Loucy (cell line): ENCODE measurements at regions not wholly inside any gene's neighbourhood (a gene's known extent, or its start where the extent isn't known, plus 50 kb on each side); places are given as distances from the start of the nearest gene placed in this dataset.

Experiments
- H2AFZ ChIP-seq: fragments of 200-600 bp; sonication (generic); 2 replicates; pipeline ENCODE4 v1.6.0; 2016; ENCODE audit warnings: antibody characterized with exemption, mild to moderate bottlenecking, low read length, moderate library complexity
- H3F3A ChIP-seq: fragments of 200-600 bp; 2 replicates; pipeline ENCODE4 v1.6.0; 2016; ENCODE audit warnings: antibody characterized with exemption, low read depth, mild to moderate bottlenecking
- H3K27me3 ChIP-seq: fragments of 200-600 bp; sonication (generic); 2 replicates; pipeline ENCODE4 v1.6.1; 2014; ENCODE audit warnings: low read length, mild to moderate bottlenecking; ENCODE audit not compliant: insufficient read depth, poor library complexity, severe bottlenecking
- H3K36me3 ChIP-seq: fragments of 200-600 bp; sonication (generic); 2 replicates; pipeline ENCODE4 v1.6.1; 2016; ENCODE audit warnings: low read length; ENCODE audit not compliant: insufficient read depth
- H3K4me1 ChIP-seq: fragments of 200-600 bp; sonication (generic); 2 replicates; pipeline ENCODE4 v1.5.1; 2014; ENCODE audit warnings: low read length, mild to moderate bottlenecking; ENCODE audit not compliant: insufficient read depth, poor library complexity, severe bottlenecking
- H3K4me2 ChIP-seq: fragments of 200-600 bp; sonication (generic); 2 replicates; pipeline ENCODE4 v1.6.0; 2014; ENCODE audit warnings: antibody characterized with exemption, low read length, low read depth, mild to moderate bottlenecking; ENCODE audit not compliant: poor library complexity, severe bottlenecking
- H3K4me3 ChIP-seq: fragments of 200-600 bp; sonication (generic); 2 replicates; pipeline ENCODE4 v1.5.1; 2014; ENCODE audit warnings: low read length, mild to moderate bottlenecking, mixed read lengths; ENCODE audit not compliant: poor library complexity, severe bottlenecking
- H3K79me2 ChIP-seq: fragments of 200-600 bp; sonication (generic); 2 replicates; pipeline ENCODE4 v1.6.1; 2014; ENCODE audit warnings: low read length; ENCODE audit not compliant: insufficient read depth
- H3K9ac ChIP-seq: fragments of 200-600 bp; sonication (generic); 2 replicates; pipeline ENCODE4 v1.6.0; 2014; ENCODE audit warnings: mild to moderate bottlenecking, low read depth, low read length, moderate library complexity; ENCODE audit not compliant: poor library complexity, severe bottlenecking
- H3K9me2 ChIP-seq: fragments of 200-600 bp; sonication (generic); replicated peaks from 2 replicates; pipeline ENCODE4 v1.6.1; 2016; ENCODE audit warnings: low read depth, low read length, mixed read lengths
- H3K9me3 ChIP-seq: fragments of 200-600 bp; sonication (generic); 2 replicates; pipeline ENCODE4 v1.6.1; 2014; ENCODE audit warnings: mild to moderate bottlenecking, antibody characterized with exemption, low read length, low read depth; ENCODE audit not compliant: insufficient read depth
- H4K20me1 ChIP-seq: fragments of 200-600 bp; sonication (generic); 2 replicates; pipeline ENCODE4 v1.6.0; 2014; ENCODE audit warnings: antibody characterized with exemption, low read length, mild to moderate bottlenecking; ENCODE audit not compliant: insufficient read depth, poor library complexity, severe bottlenecking
- EZH2phosphoT487 ChIP-seq: fragments of 200-600 bp; IDR thresholded peaks from 2 replicates; pipeline ENCODE4 v1.6.1; 2018; ENCODE audit warnings: antibody characterized with exemption, mild to moderate bottlenecking, moderate library complexity, borderline replicate concordance
- TF ChIP-seq, protein P1 (sequence below): fragments of 200-600 bp; sonication (generic); conservative IDR thresholded peaks from 2 replicates; pipeline ENCODE4 v1.5.1; 2014; ENCODE audit warnings: mild to moderate bottlenecking, antibody characterized with exemption, low read length

DNA sequence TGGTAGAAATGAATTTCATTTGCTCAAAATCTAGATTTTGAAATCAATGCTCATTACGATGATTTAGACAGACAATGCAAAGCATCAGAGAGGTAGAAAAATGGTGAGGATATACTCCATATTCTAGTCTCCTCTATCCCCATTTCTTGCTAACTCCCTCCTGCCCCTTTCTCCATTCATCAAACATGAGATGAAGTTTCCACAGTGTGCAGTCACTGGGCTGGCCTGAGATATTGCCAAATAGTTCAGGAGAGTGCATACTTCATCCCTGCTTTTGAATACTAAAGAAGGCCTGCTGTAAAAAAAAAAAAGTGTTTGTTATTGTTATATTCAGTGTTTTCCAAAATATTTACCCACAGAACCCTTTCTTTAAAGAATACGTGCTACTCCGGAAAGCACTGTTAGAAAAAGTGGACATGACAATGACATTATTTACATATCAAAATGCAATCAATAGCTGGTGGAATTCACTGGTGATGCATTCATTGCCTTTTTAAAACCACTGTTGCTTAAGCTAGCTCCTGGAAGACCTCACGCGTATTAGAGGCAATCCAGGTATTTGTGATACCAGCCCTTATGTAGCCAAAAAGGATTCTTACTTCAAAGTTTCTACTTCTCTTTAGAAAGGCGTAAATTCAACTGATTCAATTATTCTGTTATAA, 247.6 kb upstream of the SOX2 start:
- no peaks in the 10 kb centered on the region for H4K20me1 ChIP-seq
- H3K36me3 ChIP-seq = no peaks in the 10 kb centered on the region
- no peaks in the 10 kb centered on the region for H3K79me2 ChIP-seq
- no peaks in the 10 kb centered on the region for H3F3A ChIP-seq
- H2AFZ ChIP-seq = no peak overlapping the region; the same call in 1 of the 2 replicates
- H3K9me2 ChIP-seq = no peaks in the 10 kb centered on the region
- no peak overlapping the region for H3K4me3 ChIP-seq
- TF ChIP-seq, protein P1, sequence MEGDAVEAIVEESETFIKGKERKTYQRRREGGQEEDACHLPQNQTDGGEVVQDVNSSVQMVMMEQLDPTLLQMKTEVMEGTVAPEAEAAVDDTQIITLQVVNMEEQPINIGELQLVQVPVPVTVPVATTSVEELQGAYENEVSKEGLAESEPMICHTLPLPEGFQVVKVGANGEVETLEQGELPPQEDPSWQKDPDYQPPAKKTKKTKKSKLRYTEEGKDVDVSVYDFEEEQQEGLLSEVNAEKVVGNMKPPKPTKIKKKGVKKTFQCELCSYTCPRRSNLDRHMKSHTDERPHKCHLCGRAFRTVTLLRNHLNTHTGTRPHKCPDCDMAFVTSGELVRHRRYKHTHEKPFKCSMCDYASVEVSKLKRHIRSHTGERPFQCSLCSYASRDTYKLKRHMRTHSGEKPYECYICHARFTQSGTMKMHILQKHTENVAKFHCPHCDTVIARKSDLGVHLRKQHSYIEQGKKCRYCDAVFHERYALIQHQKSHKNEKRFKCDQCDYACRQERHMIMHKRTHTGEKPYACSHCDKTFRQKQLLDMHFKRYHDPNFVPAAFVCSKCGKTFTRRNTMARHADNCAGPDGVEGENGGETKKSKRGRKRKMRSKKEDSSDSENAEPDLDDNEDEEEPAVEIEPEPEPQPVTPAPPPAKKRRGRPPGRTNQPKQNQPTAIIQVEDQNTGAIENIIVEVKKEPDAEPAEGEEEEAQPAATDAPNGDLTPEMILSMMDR = no peak
- TF ChIP-seq EZH2phosphoT487 = no peak
- H3K27me3 ChIP-seq = no peaks in the 10 kb centered on the region
- no peaks in the 10 kb centered on the region for H3K4me1 ChIP-seq
- H3K9ac ChIP-seq = no peak overlapping the region
- H3K9me3 ChIP-seq = no peaks in the 10 kb centered on the region
- H3K4me2 ChIP-seq = no peak overlapping the region

DNA sequence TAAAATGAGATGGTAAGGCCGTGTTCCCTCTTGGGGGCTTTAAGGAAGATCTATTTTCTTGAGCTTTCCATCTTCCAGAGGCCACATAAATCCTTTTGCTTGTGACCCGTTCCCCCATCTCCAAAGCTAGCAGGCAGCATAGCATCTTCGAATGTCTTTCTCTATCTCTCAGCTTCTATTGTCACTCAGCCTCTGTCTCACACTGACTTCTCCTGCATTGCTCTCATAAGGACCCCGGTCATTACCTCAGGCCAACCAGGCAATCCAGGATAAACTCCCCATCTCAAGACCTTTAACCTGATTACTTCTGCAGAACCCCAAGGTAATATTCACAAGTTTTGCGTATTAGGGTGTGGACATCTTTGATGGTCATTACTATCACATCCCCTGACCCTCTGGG, 250.3 kb upstream of the SOX2 start:
- Histone ChIP-seq H3F3A (no peaks in the 10 kb centered on the region), H3K79me2 (no peaks in the 10 kb centered on the region), H2AFZ (no peak overlapping the region), H4K20me1 (no peaks in the 10 kb centered on the region), H3K4me2 (no peak overlapping the region), H3K4me1 (no peaks in the 10 kb centered on the region), H3K27me3 (no peaks in the 10 kb centered on the region), H3K4me3 (no peak overlapping the region), H3K9me2 (0 out of 2 replicates have a peak, but pooled peaks cover 4% of the 10 kb centered on the region), H3K36me3 (no peaks in the 10 kb centered on the region), H3K9ac (no peak overlapping the region), H3K9me3 (no peaks in the 10 kb centered on the region)
- no peak for TF ChIP-seq EZH2phosphoT487
- TF ChIP-seq, protein P1 = no peak

DNA sequence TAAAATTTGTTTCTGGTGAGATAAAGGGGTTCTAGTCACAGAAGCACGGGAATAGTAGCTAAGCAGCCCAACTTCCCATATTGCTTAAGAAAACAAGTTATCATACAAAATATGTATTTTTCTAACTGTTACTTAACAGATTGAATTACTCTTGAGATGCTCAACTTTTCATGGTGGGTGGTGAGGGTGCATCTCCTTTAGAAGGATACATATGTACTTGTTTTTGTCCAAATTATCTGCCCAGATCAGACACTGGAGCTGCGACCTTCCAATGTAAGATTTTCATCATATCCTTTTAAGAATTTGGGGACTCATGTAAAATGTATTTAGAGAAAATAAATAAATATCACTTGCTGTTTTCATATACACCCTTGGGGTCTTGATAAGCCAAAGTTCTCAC, 252.2 kb upstream of the SOX2 start:
- H3K36me3 ChIP-seq = no peaks in the 10 kb centered on the region
- H3K9ac ChIP-seq = no peak overlapping the region
- H3K79me2 ChIP-seq = no peaks in the 10 kb centered on the region
- H3K4me1 ChIP-seq = no peaks in the 10 kb centered on the region
- no peaks in the 10 kb centered on the region for H4K20me1 ChIP-seq
- TF ChIP-seq EZH2phosphoT487 = no peak
- TF ChIP-seq, protein P1 = no peak
- H3K4me2 ChIP-seq = no peak overlapping the region
- no peak overlapping the region for H2AFZ ChIP-seq
- 0 out of 2 replicates have a peak, but pooled peaks cover 4% of the 10 kb centered on the region for H3K9me2 ChIP-seq
- no peak overlapping the region for H3K4me3 ChIP-seq
- H3F3A ChIP-seq = no peaks in the 10 kb centered on the region
- H3K27me3 ChIP-seq = no peaks in the 10 kb centered on the region
- no peaks in the 10 kb centered on the region for H3K9me3 ChIP-seq
